B cell (primary cell): ENCODE measurements at regions not wholly inside any gene's neighbourhood (a gene's known extent, or its start where the extent isn't known, plus 50 kb on each side); places are given as distances from the start of the nearest gene placed in this dataset.

Experiments
- CTCF ChIP-seq: fragments of 200-600 bp; IDR thresholded peaks from one replicate; pipeline ENCODE4 v1.8.0; 2022; ENCODE audit warnings: antibody characterized with exemption, mild to moderate bottlenecking
- EZH2 ChIP-seq: IDR thresholded peaks from 2 replicates; pipeline ENCODE4 v1.6.1; 2012; ENCODE audit warnings: borderline replicate concordance, low read depth, mild to moderate bottlenecking, moderate library complexity, low read length; ENCODE audit not compliant: insufficient read depth, poor library complexity, severe bottlenecking

- no peak for TF ChIP-seq CTCF
- no peak for TF ChIP-seq EZH2
These were observed 319.5 kb upstream of the TNC start for GRCh38 chr9:115437418-115437817.
